Nephron progenitor cell (in vitro differentiated cells): ENCODE measurements at regions not wholly inside any gene's neighbourhood (a gene's known extent, or its start where the extent isn't known, plus 50 kb on each side); places are given as distances from the start of the nearest gene placed in this dataset.

ENCODE experiments used
- DNase-seq: peaks from one replicate; pipeline ENCODE4 v3.0.0; 2021
- H3K27ac Mint-ChIP-seq: 2 replicates; pipeline ENCODE4 v1.8.0; 2021; ENCODE audit warnings: mild to moderate bottlenecking, moderate library complexity, mixed read lengths
- H3K27me3 Mint-ChIP-seq: 2 replicates; pipeline ENCODE4 v1.8.0; 2021; ENCODE audit warnings: mild to moderate bottlenecking, low read depth, mixed read lengths; ENCODE audit not compliant: poor library complexity
- H3K36me3 Mint-ChIP-seq: 2 replicates; pipeline ENCODE4 v1.8.0; 2021; ENCODE audit warnings: low read depth, mixed read lengths
- H3K4me1 Mint-ChIP-seq: 2 replicates; pipeline ENCODE4 v1.8.0; 2021; ENCODE audit warnings: mixed read lengths
- H3K4me3 Mint-ChIP-seq: 2 replicates; pipeline ENCODE4 v1.8.0; 2021; ENCODE audit warnings: mild to moderate bottlenecking, moderate library complexity, mixed read lengths
- H3K9me3 Mint-ChIP-seq: 2 replicates; pipeline ENCODE4 v1.8.0; 2021; ENCODE audit warnings: mild to moderate bottlenecking, moderate library complexity, mixed read lengths
- TF ChIP-seq, protein P1 (sequence below): fragments of 200-600 bp; sonication (generic); IDR thresholded peaks from 2 replicates; pipeline ENCODE4 v1.5.0; 2021; ENCODE audit warnings: antibody characterized with exemption

DNA sequence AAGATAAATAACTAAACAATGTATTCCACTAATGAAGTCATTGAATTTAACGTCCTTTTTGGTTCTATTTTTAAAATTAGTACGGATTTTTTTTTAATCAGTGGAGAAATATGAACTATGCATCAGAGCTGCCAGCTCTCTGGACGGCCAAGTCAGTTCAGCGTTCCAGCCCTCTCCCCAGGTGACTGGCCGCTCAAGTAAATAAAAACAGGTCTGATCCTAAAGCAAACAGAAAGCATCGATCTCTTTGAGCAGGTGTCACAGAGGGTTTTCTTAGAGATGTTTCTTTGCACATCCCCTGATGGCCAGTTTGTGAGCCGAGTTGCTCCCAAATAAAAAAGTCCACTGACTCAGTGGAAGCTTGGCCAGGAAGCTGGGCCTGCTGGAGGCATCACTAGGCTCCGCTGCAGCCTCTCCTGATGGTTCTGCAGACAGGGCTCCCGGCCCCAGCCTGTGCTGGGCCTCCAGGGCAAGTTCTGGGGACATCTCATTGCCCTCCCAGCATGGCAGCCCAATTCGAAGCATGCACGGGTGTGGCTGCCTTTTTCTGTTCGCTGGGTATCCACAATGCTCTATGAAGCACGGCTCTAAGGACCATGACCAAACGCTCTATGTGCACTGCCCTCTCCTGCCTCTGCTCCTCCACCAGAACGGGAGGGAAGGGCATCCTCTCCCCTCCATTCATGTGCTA lies 74.7 kb upstream of the PPP2R2D start:
- no peak for DNase-seq
- Mint-ChIP-seq H3K4me1 (peaks cover 27% of the 10 kb centered on the region), H3K36me3 (no peaks in the 10 kb centered on the region), H3K27me3 (peaks cover 18% of the 10 kb centered on the region), H3K9me3 (peaks cover 11% of the 10 kb centered on the region), H3K27ac (no peak overlapping the region), H3K4me3 (no peak overlapping the region)
- TF ChIP-seq, protein P1, sequence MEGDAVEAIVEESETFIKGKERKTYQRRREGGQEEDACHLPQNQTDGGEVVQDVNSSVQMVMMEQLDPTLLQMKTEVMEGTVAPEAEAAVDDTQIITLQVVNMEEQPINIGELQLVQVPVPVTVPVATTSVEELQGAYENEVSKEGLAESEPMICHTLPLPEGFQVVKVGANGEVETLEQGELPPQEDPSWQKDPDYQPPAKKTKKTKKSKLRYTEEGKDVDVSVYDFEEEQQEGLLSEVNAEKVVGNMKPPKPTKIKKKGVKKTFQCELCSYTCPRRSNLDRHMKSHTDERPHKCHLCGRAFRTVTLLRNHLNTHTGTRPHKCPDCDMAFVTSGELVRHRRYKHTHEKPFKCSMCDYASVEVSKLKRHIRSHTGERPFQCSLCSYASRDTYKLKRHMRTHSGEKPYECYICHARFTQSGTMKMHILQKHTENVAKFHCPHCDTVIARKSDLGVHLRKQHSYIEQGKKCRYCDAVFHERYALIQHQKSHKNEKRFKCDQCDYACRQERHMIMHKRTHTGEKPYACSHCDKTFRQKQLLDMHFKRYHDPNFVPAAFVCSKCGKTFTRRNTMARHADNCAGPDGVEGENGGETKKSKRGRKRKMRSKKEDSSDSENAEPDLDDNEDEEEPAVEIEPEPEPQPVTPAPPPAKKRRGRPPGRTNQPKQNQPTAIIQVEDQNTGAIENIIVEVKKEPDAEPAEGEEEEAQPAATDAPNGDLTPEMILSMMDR, result no peak

DNA sequence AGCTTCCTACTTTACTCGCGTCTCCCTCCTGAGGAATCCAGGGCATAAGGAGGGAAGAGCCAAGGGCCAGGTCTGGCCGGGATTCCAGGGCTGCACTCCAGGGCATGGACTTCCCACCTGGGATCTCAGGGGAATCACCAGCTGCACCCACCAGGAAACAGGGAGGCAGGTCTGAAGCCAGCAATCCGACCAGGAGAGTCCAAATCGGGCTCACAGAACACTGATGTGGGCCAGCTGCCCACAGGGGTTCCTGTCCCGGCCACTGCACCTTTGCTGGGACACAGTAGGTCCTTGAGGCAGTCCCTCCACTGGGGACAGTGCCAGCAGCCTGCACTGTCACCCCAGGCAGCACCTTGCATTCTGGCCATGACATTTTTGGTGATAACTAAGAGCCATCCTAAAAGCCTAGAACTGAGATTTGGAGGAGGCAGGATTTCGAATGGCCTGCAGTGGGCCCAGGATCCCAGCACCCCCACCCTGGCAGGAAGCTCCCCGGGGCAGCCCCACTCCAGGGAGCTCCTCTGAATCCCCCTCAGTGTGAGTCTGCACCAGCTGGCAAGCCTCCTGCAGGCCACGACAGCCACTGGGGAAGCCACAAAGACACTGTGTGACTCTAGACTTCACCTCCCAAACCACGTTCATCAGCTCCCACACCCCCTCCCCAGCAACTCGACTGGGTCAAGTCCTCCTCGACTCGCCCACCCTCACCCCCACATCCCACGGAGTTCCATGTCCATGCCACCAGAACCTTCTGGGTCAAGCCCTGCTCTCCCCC lies 71.5 kb upstream of the PPP2R2D start:
- TF ChIP-seq, protein P1, result no peak
- Mint-ChIP-seq H3K27me3 (peaks cover 18% of the 10 kb centered on the region), H3K4me1 (peaks cover 34% of the 10 kb centered on the region), H3K36me3 (no peaks in the 10 kb centered on the region), H3K9me3 (peaks cover 11% of the 10 kb centered on the region), H3K27ac (no peak overlapping the region), H3K4me3 (no peak overlapping the region)
- DNase-seq, result no peak

DNA sequence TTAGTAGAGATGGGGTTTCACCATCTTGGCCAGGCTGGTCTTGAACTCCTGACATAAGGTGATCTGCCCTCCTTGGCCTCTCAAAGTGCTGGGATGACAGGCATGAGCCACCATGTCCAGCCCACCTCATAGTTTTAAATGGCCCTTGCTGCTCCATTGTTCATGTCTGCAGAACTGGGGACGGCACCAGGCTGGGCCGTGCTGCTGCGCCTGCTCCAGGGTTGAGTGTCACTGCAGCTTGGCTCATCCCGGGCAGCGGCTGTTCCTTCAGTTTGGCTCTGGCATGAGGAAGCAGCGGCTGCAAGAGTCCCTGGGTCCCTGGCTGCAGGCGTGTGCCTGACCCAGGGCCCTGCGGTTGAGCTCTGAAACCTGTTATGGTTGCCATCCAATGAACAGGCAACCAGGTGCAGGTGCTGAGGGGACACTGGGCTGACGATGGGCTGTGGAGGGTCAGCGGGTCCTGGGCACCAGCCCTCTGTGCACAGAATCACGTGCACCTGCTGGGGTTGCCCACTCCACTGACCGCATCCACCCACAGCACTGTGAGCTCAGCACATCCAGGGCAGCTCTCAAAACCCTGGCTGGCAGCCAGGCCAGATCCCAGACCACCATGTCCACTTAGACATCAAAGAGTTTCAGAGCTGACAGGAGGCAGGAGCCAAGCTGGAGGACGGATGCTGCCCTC lies 70.2 kb upstream of the PPP2R2D start:
- H3K27ac Mint-ChIP-seq, result no peak overlapping the region
- H3K27me3 Mint-ChIP-seq, result peaks cover 18% of the 10 kb centered on the region
- H3K9me3 Mint-ChIP-seq, result peaks cover 14% of the 10 kb centered on the region
- peaks cover 21% of the 10 kb centered on the region for H3K4me1 Mint-ChIP-seq
- DNase-seq, result no peak
- TF ChIP-seq, protein P1, result no peak
- H3K36me3 Mint-ChIP-seq, result no peaks in the 10 kb centered on the region
- no peak overlapping the region for H3K4me3 Mint-ChIP-seq

DNA sequence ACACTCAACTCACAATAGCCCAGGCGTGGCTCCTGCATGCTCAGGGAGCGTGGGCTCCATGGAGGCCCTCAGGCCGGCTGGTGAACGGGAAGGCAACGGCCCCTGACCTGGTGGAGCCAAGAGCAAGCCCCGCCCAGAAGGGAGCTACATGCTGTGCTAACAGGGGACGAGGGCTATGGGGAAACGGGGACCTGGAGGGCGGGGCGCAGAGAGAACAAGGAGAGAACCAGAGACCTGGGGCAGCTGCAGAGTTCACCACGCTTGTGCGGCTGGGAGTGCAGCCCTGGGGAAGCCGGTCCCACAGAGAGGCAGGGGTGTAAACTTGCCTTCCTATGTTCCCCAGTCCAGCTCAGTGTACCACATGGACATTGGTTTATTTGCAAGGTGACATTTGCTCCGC lies 69.2 kb upstream of the PPP2R2D start:
- Mint-ChIP-seq H3K27ac (peak overlapping the region; percentile 10), H3K4me3 (no peak overlapping the region), H3K9me3 (peaks cover 14% of the 10 kb centered on the region), H3K4me1 (peaks cover 12% of the 10 kb centered on the region), H3K36me3 (no peaks in the 10 kb centered on the region), H3K27me3 (peaks cover 14% of the 10 kb centered on the region)
- TF ChIP-seq, protein P1, result no peak
- no peak for DNase-seq

DNA sequence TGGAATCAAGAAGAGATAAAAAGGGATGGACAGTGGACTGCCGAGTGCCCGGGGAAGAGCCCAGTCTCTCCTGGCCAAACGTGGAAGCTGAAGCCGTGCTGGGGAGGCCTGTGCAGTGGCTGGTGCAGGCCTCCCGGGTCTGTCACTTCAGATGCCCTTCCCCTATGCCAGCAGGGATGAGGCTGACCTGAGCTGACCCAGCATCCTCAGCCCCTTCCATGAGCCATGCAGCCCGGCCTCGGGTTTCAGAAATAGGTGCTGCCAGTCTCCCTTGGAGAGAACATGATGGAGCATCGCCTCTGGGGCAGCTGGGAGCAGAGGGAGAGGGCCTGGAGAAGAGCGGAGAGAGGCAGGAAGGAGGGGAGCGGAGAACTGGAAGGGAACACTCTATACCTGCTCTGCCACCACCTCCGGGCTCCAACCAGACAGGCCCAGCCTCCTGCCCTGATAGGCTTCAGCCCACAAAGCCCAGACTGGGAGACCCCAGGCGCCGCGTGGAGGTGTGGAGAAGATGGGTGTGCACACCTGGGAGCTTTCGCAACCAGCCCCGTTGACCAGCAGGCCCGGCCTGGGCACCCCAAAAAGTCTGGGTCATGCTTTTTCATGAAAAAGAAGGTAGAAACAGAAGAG lies 68.6 kb upstream of the PPP2R2D start:
- Mint-ChIP-seq H3K27me3 (peaks cover 19% of the 10 kb centered on the region), H3K4me3 (no peak overlapping the region), H3K36me3 (no peaks in the 10 kb centered on the region), H3K9me3 (peaks cover 14% of the 10 kb centered on the region), H3K4me1 (peaks cover 10% of the 10 kb centered on the region), H3K27ac (no peak overlapping the region)
- TF ChIP-seq, protein P1, result no peak
- no peak for DNase-seq
